HG03060 (cell line): ENCODE measurements at regions not wholly inside any gene's neighbourhood (a gene's known extent, or its start where the extent isn't known, plus 50 kb on each side); places are given as distances from the start of the nearest gene placed in this dataset.
"Not testable (repeated sequence)": the region's sequence is repeated elsewhere in the genome, so short reads cannot be mapped to it uniquely, and the experiment has no call there.

Experiments used
- ATAC-seq: cut with Tn5 transposase; IDR thresholded peaks from one replicate; pipeline ENCODE4 v1.9.1; 2021; ENCODE audit warnings: low read depth, moderate number of reproducible peaks; ENCODE audit not compliant: unreplicated experiment

DNA sequence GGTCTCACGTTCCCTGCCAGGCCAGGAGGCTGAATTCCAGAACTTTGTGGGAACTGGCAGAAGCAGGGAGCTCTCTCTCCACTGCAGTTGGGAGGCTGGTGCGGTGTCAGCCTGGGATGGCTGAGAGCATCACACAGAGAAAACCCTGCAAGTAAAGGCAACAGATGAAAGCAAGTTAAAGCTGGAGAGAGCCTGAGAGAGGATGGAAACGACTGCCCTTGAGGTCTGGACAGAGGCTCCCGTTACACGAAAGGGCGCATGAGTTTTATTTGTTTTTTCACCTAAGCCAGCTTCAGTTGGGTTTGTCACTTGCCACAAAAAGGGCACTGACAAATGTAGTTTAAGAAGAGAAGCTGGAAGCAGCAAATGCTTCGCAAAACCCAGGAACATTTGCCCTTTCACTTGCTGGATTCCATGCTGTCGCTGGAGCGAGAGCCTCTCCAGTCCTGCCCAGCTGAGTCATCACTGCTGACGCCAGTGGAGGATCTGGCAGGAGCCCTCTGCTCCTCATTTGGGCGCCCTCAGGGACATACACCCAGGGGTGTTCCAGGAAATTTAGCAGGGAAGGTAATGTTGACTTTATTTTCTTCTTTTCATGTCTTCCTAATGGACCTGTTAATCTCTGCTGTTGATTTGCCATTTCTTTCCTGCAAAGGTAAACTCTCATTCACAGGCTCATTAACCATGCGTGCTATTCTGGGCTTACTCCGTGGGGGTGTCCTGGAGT lies 308.8 kb upstream of the SFSWAP start:
- ATAC-seq = not testable (repeated sequence)

DNA sequence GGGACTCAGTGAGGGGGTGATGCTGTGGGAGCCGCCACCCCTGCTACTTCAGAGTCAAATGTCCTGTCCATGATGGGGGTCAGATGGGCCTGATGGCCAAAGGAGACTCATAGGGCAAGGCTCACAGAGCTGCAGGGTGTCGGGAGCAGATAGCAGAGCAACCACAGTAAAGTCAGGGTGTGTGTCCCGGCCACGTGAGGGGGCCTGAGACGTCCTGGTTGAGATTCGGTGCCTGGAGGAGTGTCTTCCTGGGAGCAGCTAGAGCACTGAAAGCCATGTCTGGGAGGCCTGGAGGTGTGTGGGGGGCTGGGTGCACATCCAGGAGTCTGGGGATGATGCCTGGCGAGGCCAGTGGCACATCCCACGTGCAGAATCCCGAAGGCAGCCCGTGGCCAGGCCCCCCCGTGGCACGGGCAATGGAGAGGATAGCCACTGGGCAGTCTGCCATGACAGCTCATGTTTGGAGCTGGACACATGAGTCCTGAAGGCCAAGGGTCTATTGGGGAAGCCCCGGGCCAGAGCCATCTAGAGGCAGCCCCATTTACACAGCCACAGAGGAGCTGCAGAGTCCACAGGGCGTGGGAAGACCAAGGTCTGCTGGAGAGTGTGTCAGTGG lies 308.0 kb upstream of the SFSWAP start:
- no peak for ATAC-seq

DNA sequence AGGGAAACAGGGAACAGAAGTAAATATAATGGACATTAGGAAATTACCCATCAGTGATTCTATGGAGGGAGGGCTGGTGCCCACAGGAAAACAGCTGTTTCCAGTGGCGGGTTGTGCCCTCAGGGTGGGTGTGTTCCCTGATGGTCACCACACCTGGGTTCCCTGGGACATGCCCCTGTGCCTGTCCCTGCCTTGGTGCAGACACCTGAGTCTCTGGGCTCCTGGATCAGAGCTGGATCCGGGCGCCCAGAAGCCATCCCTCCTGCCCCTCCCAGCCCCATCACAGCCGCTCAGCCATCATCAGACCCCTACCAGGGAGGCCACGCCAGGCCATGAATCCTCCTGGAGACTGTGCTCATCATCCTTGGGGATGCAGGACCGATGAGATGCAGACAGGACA lies 307.2 kb upstream of the SFSWAP start:
- no peak for ATAC-seq

DNA sequence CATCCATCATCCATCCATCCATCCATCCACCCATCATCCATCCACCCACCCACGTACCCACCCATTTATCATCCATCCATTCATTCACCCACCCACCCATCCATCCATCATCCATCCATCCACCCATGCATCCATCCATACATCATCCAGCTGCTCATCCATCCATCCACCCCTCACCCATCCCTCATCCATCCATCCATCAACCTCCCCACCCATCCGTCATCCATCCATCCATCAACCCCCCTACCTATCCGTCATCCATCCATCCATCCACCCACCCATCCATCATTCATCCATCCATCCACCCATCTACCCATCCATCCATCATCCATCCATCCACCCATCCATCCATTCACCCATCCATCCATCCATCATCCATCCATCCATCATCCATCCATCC lies 306.2 kb upstream of the SFSWAP start:
- ATAC-seq = no peak

DNA sequence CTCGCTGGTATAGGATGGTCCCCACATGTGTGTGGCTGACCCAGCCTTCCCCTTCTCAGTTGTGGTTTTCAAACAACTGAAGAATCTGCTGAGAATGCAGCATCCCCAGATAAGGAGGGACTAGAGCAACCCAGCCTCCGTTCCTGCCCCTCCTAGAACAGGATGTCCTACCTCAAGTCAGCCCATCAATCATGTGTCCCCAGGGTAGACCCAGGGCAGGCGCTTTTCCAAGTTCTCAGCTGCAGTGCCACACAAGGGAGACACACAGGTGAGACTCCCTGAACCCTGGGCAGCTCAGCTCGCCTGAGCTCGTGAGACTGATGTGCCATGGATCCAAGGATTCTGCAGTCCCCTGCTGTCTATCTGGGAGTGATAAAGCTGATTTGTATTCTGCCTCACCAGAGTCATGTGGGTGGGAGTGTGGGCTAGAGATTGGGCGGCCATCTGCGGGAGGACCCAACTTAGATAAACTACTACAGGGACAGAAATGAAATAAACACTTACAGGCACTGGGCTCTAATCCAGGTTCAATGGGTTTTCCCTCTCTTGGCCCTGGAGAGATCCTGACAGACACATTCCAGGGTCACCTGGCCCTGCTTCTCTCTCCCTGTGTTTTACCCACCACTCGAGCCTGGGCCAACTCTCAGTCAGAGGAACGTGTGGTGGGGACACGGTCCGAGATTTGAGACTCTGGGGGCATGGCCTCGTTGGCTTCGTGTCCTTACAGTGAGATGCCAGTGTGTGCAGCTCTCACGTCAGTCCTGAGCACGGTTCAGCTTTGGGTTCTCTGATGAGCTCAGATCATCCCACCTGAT lies 303.5 kb upstream of the SFSWAP start:
- ATAC-seq = no peak

DNA sequence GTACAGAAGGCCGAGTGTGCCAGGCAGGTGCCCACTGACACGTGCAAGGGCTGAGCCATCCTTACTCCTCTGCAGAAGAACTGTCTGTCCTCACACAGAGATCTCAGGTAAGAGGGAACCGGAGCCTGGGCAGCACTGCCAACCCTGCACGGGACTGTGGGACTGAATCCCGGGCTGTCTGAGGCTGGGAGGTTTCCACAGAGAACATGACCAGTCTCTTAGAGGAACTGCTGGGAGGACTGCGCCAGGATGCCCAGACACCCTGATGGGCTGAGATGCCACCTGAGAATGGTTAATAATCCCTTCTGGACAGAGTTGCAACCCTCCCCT lies 302.9 kb upstream of the SFSWAP start:
- no peak for ATAC-seq

DNA sequence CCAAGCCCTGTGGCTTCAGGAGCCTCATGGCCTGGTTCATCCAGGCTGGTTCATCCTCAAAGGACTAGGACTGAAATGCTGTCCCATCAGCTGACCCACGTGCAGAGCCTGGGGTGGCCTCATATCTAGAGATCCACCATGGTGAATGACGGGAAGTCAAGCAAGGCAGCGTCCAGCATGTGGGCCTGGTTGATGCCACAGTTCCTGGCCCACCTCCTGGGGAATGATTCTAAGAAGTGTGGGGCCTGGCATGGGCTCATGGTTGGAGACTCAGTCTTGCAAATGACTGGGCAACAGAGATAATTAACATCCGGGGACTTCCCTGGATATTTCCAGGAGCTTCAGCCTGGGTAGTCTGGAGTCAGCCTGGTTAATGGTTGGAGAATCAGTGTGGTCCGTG lies 302.4 kb upstream of the SFSWAP start:
- ATAC-seq = no peak

DNA sequence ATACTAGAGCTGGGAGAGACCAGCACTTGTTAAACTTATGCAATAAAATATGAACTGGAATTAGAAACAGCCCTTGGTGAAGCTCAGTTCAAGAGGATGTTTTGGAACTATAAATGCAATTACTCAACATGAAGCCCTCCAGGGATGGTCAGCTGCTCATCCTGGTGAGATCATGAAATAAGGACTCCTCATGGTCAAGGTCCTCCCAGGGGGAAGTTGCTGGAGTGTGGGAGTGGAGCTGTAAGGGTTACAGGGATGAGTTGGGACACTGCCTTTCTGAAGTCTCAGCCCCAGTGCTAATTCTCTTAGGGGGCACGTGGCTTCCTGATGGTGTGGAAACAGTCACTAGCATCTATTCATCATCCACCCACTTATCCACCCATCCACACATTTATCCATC lies 301.7 kb upstream of the SFSWAP start:
- no peak for ATAC-seq

DNA sequence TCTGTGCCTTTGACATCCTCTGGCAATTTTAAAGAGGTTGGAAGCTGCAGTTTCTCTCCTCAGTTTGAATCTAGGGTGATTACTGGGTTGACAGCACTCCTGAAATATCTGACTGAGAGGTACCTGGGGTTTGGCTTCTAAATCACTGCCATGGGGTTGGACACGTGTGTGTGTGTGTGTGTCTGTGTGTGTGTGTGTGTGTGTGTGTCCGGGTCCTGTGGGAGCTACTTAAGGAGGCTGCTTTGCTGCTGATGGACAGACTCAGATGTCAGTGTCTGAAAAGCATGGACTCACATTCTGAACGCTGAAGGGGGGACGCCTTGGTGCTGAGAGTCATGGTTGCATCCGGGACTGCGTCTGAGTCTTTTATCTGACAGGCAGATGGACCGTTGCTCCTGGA lies 299.1 kb upstream of the SFSWAP start:
- ATAC-seq = not testable (repeated sequence)

DNA sequence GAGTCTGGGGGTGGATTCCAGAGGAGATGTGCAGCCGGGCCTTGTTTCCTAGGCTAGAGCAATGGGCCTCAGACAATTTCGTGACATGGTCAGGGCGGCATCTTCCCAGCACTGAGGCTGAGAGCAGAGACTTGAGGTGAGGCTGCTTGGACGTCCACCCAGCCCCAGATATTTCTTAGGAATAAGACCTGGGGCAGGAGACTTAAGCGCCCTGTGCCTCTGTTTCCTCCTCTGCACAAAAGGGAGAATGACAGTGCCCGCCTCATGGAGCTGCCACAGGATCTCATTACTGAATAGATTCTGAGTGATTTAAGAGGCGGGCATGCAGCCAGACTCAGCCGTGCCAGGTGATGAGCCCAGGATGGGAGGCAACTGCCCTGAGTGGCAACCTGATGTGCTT lies 297.9 kb upstream of the SFSWAP start:
- no peak for ATAC-seq

DNA sequence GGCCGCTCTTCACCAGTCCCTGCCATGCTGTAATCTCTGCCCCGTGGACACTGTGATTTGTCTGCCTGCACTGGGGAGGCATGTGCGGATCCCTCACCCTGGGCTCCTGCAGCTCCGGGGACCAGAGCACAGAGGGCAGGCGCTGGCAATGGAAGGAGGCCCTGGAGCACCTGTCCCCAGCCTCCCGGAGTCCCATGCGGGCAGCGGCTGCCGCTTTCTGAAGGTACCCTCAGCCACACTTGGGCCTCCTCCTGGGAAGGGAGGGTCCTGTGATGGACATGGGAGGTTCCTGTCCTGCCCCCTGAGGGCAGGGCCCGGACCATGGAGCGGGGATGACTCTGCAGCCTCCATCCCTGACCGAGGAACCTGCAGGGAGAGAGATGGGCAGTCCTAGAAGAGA lies 297.4 kb upstream of the SFSWAP start:
- no peak for ATAC-seq

DNA sequence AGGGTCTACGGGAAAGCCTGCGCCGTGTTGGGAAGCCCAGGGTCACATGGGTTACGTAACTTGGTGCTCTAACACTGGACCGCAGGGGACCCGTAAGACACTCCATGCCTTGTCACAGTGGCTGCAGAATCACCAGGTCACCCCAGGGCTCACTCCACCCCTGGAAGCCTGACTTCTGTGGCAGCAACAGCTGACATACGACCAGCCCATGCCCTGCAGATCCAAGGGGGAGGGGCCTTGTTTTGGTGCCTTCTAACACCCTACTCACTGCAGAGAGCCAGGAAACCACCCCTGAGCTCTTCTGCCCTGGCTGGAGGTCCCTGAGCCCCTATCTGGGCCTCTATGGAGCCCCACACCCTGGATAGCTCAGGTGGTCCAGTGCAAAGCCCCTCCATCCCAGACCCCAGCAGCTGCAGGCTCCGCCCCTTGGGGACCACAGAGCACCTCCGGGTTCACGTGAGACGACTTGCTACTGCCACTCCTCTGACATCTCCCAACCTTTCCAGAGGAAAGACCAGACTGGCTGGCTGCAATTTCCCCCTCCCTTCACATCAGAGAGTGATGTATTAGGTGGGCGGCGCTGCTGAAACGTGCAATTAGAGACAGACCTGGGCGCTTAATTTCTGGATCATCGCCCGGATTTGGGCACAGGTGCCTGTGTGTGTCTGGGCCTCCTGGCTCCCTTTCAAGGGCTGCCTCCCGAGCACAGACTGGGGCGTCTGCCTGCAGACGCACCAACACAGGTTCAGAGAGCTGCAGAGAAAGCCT lies 296.6 kb upstream of the SFSWAP start:
- not testable (repeated sequence) for ATAC-seq

DNA sequence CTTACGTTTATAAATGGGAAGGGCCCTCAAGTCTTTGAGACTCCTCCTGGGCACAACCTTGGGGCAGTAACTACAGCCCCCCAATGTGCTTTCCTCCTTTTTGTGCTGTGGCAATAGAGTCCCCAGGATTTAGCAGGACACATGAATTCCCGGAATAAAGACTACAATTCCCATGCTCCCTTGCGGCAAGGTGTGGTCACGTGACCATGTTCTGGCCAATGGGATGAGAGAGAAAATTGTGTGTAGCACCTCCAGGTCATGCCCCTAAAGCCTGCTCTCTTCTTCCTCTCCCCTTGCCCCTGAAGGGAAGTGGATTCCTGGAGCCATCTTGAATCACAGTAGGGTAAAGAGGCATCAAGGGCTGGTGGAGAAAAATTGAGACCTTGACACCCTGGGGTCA lies 295.1 kb upstream of the SFSWAP start:
- no peak for ATAC-seq

DNA sequence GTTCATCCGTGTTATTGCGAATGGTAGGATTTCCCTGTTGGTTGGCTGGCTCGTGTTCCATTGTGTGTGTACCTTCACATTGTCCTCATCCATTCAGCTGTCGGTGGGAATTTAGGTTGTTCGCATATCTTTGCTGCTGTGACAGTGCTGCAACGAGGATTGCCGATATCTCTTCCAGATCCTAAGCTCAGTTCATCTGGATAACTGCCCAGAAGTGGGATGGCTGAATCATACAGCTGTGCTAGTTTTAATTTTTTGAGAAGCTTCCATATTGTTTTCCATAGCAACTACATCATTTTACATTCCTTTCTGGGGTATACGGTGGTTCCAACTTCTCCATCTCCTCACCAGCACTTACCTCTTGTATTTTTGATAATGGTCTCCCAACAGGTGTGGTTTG lies 292.8 kb upstream of the SFSWAP start:
- no peak for ATAC-seq

DNA sequence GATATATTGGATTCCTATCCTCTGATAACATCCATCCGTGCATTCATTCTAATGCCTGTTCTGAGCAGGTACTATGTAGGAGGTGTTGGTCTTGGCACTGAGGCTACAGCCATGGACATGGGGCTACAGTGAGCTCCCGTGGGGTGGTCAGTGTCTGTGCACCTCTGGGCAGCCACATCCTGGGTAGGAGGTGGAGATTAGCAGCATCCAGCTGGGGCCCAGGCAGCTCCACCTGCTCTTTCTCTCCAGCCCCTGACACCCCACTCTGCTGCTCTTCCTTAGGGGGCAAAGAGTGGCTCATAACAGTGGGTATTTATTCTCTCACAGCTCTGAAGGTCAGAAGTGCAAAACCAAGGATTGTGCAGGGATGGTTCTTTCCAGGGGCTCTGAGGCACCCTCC lies 292.0 kb upstream of the SFSWAP start:
- ATAC-seq = no peak

DNA sequence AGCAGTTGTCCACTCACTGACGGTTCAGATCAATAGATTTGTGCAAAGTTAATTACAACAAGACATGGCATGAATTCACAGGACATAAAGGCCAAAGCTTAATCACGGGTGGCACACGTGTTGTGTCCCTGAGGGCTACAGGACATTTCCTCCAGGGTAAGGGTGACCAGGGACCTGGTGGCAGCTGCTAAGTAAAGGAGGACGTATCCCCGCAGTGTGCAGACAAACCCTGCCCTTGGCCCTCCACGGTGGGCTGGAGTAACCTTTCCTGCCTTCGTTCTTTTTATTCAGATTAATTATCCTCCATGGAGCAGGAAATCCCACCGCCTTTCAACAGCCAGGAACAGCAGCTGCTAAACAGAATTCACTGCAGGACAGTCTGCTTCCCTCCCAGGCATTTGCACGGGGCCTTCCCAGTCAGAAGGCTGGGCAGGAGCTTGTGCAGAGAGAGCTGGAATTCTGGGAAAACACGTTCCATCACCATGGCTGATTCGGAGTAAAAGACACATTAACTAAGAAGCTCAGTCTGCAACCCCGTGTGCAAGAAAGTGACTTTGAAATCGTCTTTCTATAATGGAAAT lies 289.9 kb upstream of the SFSWAP start:
- no peak for ATAC-seq

DNA sequence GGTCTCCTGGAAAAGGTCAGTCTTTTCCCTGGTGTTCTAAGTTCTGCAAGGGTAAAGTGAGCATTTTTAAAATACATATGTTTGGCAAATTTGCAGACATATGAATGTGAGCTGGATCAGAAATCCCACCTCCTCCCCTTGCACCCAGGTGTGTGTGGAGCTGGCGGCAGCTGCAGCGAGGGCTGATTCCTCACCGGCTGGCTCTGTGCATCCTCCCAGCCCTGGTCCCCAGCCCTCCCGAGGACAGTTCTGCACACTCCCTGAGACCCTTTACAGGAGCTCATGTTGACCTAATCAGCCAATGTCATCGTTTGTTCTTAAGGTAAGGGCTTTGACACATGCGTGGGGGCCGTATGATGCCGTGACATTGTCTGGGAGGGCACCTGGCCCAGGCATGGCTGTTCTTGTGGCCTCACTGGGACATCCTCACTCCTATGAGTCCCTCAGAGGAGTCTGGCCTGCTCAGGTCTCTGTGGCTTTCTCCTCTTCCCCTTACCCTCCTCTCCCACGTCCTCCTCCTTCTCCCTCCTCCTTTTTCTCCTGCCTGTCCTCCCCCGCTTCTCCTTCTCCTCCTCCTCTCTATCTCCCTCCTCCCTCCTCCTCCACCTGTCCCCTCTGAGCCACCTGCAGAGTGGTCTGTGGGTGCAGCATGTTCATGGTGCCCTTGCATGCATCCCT lies 289.2 kb upstream of the SFSWAP start:
- no peak for ATAC-seq

DNA sequence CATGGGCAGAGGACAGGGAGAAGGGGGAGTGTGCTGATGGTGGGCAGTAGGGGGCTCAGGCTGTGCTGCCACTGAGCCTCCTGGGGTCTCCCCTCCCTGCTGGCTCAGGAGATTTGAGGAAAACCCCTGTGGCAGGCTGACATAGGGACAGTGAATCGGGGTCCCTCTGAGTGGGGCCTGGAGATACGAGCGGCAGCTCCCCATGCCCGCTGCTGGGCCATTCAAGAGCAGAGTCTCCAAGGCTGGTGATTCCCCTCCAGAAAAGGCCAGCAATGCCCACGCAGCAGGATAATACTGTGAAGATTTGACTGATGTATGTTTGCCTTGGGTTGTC lies 288.7 kb upstream of the SFSWAP start:
- no peak for ATAC-seq

DNA sequence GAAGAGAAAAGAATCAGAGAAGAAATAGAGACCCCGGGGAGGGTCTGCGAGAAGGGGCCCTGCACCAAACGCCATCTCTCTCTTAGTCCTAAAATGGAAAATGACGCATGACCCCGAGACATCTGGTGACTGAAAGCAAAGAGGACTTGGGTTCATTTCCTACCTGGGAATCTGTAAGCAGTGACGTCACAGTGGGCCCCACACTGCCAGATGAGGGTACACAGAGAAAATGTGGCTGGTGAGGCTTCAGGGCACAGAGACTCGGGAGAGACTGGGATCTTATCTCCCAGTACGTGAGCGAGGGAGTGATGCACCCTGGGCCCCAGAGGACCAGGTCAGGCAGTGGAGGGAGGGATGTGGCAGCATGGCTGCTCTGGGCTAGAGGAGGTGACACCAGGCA lies 288.1 kb upstream of the SFSWAP start:
- ATAC-seq = no peak

DNA sequence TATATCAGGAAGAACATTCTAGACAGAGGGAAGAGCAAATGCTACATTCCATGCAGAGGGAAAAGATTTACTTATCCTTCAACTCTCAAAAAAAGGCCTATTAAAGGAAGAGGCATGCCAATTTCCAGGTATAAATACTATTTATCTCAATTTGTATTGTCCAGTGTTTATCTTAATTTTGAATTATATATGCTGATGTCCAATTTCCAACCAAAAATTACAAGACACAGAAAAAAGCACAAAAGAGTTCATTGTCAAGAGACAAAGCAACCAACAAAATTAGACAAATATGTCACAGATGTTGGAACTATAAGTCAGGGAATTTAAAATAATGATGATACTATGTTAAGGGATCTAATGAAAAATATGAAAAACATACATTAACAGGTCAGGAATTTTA lies 286.6 kb upstream of the SFSWAP start:
- no peak for ATAC-seq
